ENCODE measurements at regions not wholly inside any gene's neighbourhood (a gene's known extent, or its start where the extent isn't known, plus 50 kb on each side); places are given as distances from the start of the nearest gene placed in this dataset.

- no peak for DNase-seq (ENCODE audit: low read depth in 4 of 4, low spot score in 2 of 4)
Measured at GRCh38 chr18:11512096-11513025, 97.0 kb upstream of the SLC35G4 start.

GRCh38 chr18:11511434-11512095, 97.8 kb upstream of the SLC35G4 start:
- no peak for DNase-seq (ENCODE audit: low read depth in 4 of 4, low spot score in 2 of 4)

GRCh38 chr18:11506856-11507255, 102.5 kb upstream of the SLC35G4 start:
- DNase-seq (ENCODE audit: low read depth in 4 of 4, low spot score in 2 of 4), result no peak

GRCh38 chr18:11505993-11506392, 103.4 kb upstream of the SLC35G4 start:
- no peak for DNase-seq (ENCODE audit: low read depth in 4 of 4, low spot score in 2 of 4)

- DNase-seq (ENCODE audit: low read depth in 4 of 4, low spot score in 2 of 4), result no peak
Measured at GRCh38 chr18:11504962-11505361, 104.4 kb upstream of the SLC35G4 start.

- no peak for DNase-seq (ENCODE audit: low read depth in 4 of 4, low spot score in 2 of 4)
Measured at GRCh38 chr18:11502368-11502767, 107.0 kb upstream of the SLC35G4 start.

- no peak for DNase-seq (ENCODE audit: low read depth in 4 of 4, low spot score in 2 of 4)
Measured at GRCh38 chr18:11501352-11501751, 108.0 kb upstream of the SLC35G4 start.

- no peak for DNase-seq (ENCODE audit: low read depth in 4 of 4, low spot score in 2 of 4)
Measured at GRCh38 chr18:11500153-11501122, 109.0 kb upstream of the SLC35G4 start.

GRCh38 chr18:11498821-11499220, 110.6 kb upstream of the SLC35G4 start:
- DNase-seq (ENCODE audit: low read depth in 4 of 4, low spot score in 2 of 4), result no peak

GRCh38 chr18:11497585-11497984, 111.8 kb upstream of the SLC35G4 start:
- DNase-seq (ENCODE audit: low read depth in 4 of 4, low spot score in 2 of 4), result no peak

- DNase-seq (ENCODE audit: low read depth in 4 of 4, low spot score in 2 of 4), result no peak
Measured at GRCh38 chr18:11496526-11497172, 112.7 kb upstream of the SLC35G4 start.

GRCh38 chr18:11495441-11495840, 114.0 kb upstream of the SLC35G4 start:
- DNase-seq (ENCODE audit: low read depth in 4 of 4, low spot score in 2 of 4), result no peak

GRCh38 chr18:11494107-11494506, 115.3 kb upstream of the SLC35G4 start:
- no peak for DNase-seq (ENCODE audit: low read depth in 4 of 4, low spot score in 2 of 4)

GRCh38 chr18:11489266-11489899, 120.0 kb upstream of the SLC35G4 start:
- no peak for DNase-seq (ENCODE audit: low read depth in 4 of 4, low spot score in 2 of 4)

- DNase-seq (ENCODE audit: low read depth in 4 of 4, low spot score in 2 of 4), result no peak
Measured at GRCh38 chr18:11488175-11488574, 121.2 kb upstream of the SLC35G4 start.

GRCh38 chr18:11487390-11487789, 122.0 kb upstream of the SLC35G4 start:
- DNase-seq (ENCODE audit: low read depth in 4 of 4, low spot score in 2 of 4), result no peak

GRCh38 chr18:11482271-11482670, 127.1 kb upstream of the SLC35G4 start:
- no peak for DNase-seq (ENCODE audit: low read depth in 4 of 4, low spot score in 2 of 4)

GRCh38 chr18:11480692-11481091, 128.7 kb upstream of the SLC35G4 start:
- DNase-seq (ENCODE audit: low read depth in 4 of 4, low spot score in 2 of 4), result no peak

GRCh38 chr18:11479031-11479430, 130.4 kb upstream of the SLC35G4 start:
- peak in 1 of 4 donors; percentile 8 for DNase-seq (ENCODE audit: low read depth in 4 of 4, low spot score in 2 of 4)

GRCh38 chr18:11470941-11471340, 138.5 kb upstream of the SLC35G4 start:
- DNase-seq (ENCODE audit: low read depth in 4 of 4, low spot score in 2 of 4), result no peak

Measured in left renal cortex interstitium (tissue), 4 donors.